Ramos (cell line): ENCODE measurements at regions not wholly inside any gene's neighbourhood (a gene's known extent, or its start where the extent isn't known, plus 50 kb on each side); places are given as distances from the start of the nearest gene placed in this dataset.

ENCODE experiments used
- in situ Hi-C: fragments of 300-500 bp; cut with MboI; formaldehyde crosslinking; loops from one replicate; pipeline ENCODE4 v1.14.3; 2022; ENCODE audit warnings: low sequenced_read_pairs; ENCODE audit not compliant: unreplicated experiment

DNA sequence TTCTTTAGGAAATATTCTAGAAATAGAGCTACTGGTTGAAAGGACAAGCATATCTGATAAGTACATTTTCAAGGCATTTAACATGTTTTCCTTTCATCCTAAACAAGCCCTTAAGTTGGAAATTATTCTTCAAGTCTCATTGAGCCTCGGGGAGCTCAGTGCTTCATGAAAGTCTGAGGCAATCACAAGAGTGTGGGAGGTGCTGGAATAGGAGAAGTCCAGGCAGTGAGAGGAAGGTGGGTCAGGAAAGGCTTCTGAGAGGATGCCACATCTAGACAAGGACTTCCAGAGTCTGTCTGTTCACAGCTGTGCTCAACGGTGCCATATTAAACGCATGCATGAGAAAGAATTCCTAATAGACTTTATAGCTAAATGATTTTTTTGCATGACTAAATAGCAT lies 69.8 kb downstream of the CD83 start:
- in situ Hi-C loops: no loop called here

DNA sequence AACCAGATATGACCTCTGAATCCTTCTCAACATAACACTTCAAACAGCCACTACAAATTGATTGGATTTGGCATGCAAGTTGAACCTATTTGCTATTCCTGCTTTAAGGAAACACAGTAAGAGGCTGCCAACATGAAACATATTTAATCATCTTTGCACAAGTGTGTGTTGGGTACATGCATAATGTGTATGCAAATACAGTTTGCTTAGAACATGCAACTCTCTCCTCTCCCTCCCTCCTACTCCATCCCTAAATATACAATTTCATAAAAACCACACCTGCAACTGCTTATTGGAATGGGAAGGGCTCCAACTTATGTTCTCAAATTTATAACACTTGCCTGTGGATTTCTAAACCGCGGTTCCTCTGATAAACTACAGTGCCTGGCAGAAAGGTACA lies 71.5 kb downstream of the CD83 start:
- in situ Hi-C loops: no loop called here

DNA sequence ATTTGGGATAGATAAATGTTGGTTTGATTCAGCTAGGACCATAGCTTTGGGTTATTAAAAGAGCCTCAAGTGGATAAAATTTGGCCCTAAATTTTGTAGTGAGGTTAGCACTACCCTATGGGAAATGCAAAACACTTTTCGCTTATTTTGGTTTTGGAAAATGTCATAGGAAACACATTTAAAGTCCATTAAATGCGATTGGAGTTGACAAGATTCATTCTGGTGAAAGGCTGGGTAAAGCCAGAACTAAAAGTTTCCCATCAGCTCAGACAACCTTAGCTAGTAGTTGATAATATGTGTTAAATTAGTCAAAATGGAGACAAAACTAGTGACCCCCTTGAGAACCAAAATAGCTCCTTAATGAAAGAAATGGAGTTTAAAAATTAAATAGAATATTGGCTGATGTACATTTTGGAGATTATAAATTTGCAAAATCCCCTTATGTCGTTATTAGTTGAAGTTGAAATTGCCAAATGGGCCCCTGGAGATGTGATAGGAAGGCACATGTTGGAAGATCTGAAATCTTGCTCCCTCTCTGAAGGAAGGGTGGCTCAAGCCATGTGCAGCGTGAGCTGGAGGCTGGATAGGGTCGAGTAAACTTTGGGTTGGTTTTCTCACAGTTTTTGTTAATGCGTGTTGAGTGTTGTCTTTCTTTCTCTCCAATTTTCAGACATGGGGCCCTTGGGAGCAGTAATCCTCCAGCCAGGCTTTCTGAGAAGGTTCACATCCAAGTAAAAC lies 72.8 kb downstream of the CD83 start:
- in situ Hi-C loops: no loop called here

- in situ Hi-C loops: no loop called here
These were observed 73.3 kb downstream of the CD83 start for GRCh38 chr6:14190929-14191224.

DNA sequence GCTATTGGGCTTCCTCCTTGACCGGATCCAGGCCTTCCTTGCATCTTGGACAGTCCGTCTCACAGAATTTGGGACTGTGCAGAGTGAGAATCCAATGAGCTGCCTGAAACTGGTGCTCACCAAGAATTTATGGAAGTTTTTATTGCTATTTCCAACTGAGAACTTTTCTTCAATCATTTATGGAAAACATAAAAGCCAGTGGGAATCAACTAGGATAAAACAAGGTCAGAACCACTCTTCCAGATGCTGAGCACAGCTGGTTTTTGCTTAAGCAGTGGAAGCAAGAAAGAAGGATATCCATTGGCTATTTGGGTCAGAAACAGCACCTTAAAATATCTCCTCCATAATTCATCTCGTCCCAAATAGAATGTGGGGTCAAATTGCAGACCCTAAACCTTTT lies 74.2 kb downstream of the CD83 start:
- in situ Hi-C loops: no loop called here

DNA sequence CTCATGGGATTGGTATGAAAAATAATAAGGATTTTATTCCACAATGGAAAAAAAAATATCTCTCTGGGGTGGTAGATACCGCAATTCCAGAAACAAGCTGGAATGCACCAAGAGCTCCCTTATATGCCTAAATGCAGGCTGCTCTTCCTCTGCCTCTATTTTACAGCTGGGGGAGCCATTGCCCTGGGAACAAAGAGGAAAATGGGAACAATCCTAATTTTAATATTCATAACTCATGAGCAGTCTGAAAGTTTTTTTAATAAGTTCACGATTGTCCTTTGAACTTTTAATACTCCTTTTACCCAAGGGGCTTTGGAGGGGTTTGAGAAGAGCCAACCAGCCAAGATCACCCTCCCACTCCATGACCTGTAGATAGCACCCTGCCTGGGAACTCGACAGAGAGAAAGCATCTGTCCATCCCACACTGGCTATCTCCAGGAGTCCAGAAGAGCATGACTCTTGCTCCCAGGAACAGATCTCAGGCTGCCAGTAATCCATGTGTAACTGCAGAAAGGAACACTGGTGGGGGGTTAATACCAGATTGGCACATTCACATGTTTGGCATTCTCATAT lies 74.7 kb downstream of the CD83 start:
- in situ Hi-C loops: no loop called here

- in situ Hi-C loops: no loop called here
These were observed 76.0 kb downstream of the CD83 start for GRCh38 chr6:14193524-14193923.

DNA sequence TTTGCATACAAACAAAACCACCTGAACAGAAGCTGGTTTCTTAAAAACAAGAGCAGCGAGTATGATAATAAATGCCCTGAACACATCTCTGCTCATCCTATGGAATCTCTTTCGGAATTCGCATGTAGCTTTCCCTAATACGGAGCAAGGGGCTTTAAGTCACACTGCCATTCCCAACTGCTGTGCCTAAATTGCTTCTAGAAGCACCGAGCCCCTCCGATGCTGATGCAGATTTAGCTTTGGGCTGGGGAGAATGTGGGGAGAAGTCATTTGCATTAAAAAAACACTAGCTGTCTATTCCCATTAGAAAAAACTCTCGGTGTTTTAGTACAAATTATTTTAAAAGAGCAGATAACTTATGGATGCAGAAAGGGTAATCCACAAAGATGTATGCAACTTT lies 76.9 kb downstream of the CD83 start:
- in situ Hi-C loops: no loop called here

DNA sequence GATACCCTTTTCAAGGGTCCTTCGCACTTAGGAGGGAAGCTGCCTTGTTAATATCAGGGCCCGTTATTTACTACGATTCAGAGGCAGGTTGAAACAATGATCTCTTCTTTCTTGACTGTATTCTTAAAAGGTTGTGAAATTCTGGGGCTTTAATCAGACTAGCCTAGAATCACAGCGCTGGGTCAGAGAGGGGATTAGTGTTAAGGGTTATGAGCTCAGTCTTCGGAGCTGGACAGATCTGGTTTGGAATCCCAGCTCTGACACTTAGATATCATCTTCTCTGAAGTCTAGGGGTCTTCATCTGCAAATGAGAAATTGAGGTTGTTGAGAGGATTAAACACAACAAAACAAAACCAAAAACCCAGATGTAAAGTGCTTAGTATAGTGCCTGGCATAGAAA lies 77.4 kb downstream of the CD83 start:
- in situ Hi-C loops: no loop called here

- in situ Hi-C loops: no loop called here
These were observed 78.5 kb downstream of the CD83 start for GRCh38 chr6:14196026-14196425.

GRCh38 chr6:14197118-14197517 lies 79.5 kb downstream of the CD83 start:
- in situ Hi-C loops: no loop called here

DNA sequence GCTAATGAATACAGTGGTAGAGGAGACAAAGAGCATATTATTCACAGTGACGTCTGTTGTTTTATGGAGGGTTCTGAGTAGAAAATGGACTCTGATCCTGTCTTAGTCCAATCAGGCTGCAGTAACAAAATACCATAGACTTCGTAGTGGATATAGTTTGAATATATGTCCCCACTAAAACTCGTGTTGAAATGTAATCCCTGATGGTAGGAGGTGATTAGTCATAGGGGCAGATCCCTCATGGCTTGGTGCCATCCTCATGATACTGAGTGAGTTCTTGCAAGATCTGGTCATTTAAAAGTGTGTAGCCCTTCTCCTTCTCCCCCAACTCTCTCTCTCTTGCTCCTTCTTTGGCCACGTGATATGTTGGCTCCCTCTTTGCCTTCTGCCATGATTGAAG lies 82.5 kb downstream of the CD83 start:
- in situ Hi-C loops: loop anchor here (25.0 kb wide), 1 partner anchor 512 kb away; no protein-coding TSS in a partner anchor

DNA sequence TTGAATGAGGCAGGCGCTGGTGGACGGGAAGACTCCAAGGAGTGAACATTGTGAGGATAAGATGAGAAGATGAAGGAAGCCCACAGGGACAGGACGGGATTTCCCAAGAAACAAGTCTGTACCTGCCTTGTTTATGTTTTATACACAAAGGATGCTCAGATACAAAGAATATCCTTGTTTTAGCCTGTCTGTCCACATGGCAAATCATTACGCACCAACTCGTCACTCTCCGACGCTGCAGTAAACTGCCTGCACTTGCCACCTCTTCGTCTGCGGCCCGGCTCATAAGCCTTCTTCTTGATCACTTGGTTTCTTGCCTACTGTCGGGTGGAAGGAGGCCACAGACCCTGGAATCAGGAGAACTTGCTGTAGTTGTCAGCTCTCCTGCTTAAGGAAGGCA lies 85.4 kb downstream of the CD83 start:
- in situ Hi-C loops: loop anchor here (25.0 kb wide), 1 partner anchor 509 kb away; no protein-coding TSS in a partner anchor

- in situ Hi-C loops: loop anchor here (25.0 kb wide), 1 partner anchor 506 kb away; no protein-coding TSS in a partner anchor
These were observed 88.8 kb downstream of the CD83 start for GRCh38 chr6:14206391-14206790.

DNA sequence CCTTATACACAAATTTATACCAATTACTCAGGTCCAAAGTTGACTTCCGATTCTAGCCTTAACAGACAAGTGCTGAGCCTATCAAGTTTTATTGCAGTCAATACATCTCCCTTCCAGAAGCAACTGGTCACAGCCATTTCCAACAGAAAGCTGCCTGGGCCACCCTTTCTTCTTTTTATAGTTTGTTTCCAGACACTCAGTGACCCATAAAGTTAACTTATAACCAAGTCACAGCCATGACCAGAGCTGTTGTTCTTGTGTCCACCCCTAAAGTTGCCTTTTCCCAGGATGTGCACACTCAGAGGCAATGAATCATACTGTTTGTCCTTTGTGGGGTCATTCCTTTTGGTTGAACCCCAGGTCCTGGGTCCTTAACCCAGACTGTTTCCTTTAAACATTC lies 89.9 kb downstream of the CD83 start:
- in situ Hi-C loops: loop anchor here (25.0 kb wide), 1 partner anchor 505 kb away; no protein-coding TSS in a partner anchor

GRCh38 chr6:14209000-14209399 lies 91.4 kb downstream of the CD83 start:
- in situ Hi-C loops: loop anchor here (25.0 kb wide), 1 partner anchor 503 kb away; no protein-coding TSS in a partner anchor

- in situ Hi-C loops: loop anchor here (25.0 kb wide), 1 partner anchor 502 kb away; no protein-coding TSS in a partner anchor
These were observed 92.5 kb downstream of the CD83 start for GRCh38 chr6:14210077-14210476.

GRCh38 chr6:14210663-14211561 lies 93.3 kb downstream of the CD83 start:
- in situ Hi-C loops: loop anchor here (25.0 kb wide), 1 partner anchor 501 kb away; no protein-coding TSS in a partner anchor

DNA sequence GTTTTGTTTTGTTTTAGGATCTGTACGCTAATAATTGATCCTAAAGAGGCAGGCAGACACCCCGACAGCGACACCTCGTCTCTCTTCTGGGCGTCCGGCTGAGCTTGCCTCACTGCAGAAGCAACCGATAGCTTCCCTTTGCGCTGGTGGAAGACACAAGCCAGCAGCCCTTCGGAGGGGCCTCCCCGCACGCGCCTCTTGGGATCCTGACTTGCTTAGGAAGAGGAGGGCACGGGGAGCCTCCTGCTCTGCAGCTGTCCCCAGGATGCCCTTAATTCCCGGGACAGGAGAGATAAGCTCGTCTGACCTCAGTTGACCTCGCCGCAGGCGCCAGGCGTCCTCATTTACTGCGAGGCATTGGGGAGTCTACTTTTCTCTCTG lies 94.0 kb downstream of the CD83 start:
- in situ Hi-C loops: loop anchor here (25.0 kb wide), 1 partner anchor 501 kb away; no protein-coding TSS in a partner anchor

DNA sequence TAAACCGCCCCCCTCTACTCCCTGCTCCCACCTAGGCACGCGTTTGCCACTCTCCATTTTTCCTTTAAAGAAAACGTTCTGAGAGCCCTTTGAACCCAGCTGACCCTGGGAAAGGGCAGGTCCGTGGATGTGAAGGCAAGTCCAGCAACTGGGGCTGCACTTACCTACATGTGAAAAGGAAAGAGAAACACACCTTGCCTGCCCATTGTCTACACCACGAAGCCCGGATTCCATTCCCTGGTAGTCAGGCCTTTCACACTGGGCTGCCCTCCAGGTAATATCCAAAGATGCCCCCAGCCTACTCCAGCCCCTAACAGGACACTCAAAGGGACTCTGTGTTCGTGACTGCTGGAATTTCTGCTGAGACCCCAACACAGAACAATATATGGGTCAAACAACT lies 94.4 kb downstream of the CD83 start:
- in situ Hi-C loops: loop anchor here (25.0 kb wide), 1 partner anchor 500 kb away; no protein-coding TSS in a partner anchor

- in situ Hi-C loops: loop anchor here (25.0 kb wide), 1 partner anchor 500 kb away; no protein-coding TSS in a partner anchor
These were observed 95.1 kb downstream of the CD83 start for GRCh38 chr6:14212632-14213031.
